NCI-H526 (cell line): ENCODE measurements at regions not wholly inside any gene's neighbourhood (a gene's known extent, or its start where the extent isn't known, plus 50 kb on each side); places are given as distances from the start of the nearest gene placed in this dataset.
A peak's percentile ranks its signal among the peaks of the same experiment; 100 is the strongest.
"Not testable (repeated sequence)": the region's sequence is repeated elsewhere in the genome, so short reads cannot be mapped to it uniquely, and the experiment has no call there.

Experiments used
- DNase-seq, 2 experiments: peaks; one replicate each; lab custom pipeline; 2025; lab: John Stamatoyannopoulos, UW

DNA sequence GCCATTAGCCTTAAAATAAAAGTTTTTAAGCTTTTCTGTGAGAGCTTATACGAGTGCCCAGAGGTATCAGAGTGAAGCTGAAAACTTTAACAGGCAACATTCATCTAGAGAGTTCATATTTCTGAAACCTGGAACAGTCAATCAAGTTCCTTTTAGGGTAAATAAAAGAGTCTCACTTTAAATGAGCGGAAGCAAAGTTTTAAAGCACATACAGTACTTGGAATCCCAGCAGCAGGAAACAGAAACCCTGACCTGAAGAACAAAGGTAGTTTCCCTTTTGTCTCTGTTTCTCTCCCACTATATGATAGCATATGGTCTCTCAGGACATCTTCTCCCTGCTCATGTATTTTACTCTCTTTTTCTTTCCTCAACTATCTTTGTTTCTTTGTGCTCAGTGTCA lies 153.0 kb downstream of the ASB9 start:
- no peak for DNase-seq

DNA sequence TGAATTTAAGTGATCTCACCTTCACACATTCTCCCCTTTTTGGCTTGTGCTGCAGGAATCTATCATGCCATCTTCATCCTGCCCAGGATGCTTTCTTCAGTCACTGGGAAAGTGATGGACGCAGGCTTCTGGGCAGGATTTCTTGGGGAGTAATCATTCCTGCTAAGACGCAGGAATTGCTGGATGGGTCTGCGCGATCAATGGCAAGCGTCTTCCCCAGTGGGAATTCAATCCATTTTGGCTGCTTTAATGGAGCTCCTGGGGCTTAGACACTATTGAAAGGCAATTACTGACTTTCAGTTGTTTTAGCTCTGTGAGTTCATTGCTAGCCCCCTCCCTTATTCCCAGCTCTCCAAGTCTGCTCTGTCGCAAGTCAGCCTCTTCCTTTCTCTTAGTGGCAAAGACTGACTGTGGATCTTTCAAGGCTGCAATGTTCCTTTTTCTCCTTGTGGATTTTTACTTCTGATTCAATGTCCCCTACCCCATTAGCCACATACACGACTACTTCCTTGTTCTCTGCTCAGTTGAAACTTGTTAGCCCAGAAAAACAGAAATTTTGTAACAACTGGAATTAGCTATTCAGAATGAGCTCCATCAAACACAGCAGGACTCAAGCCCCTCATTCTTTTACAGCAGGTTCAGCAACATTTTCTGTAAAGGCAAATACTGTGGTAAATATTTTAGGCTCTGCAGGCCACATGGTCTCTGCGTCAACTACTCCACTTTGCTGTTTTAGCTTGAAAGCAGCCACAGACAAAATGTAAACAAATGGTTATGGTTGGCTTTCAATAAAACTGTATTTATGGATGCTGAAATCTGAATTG lies 154.9 kb downstream of the ASB9 start:
- peak in 1 of 2 experiments; percentile 22 for DNase-seq

- DNase-seq = peak; percentile 5 to 23
Measured at GRCh38 chrX:15107367-15107988, 162.4 kb downstream of the ASB9 start.

DNA sequence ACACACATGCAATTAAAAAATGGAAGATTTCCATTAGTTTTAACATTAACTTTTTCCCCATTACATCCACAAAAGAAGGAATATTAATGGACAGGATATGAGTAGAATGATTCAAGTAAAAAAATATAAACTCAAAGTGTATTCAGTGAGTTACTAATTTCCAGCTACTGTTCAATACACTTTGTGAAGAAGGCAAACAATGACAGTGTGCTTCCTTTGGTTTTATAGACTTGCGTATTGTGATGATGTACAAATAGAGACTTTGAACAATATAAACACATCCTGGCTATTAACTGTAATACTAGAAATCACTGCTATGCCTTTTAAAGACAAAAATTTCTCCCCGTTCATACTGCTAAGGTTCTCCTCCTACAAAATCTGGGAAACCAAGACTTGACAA lies 171.4 kb downstream of the ASB9 start:
- no peak for DNase-seq

- no peak for DNase-seq
Measured at GRCh38 chrX:15087747-15088146, 182.1 kb downstream of the ASB9 start.

GRCh38 chrX:15073313-15073712 lies 196.6 kb downstream of the ASB9 start:
- no peak for DNase-seq

GRCh38 chrX:15072880-15073279 lies 197.0 kb downstream of the ASB9 start:
- no peak for DNase-seq

- DNase-seq = peak in 1 of 2 experiments; percentile 3
Measured at GRCh38 chrX:15072259-15072658, 197.6 kb downstream of the ASB9 start.

- peak; percentile 70 to 74 for DNase-seq
Measured at GRCh38 chrX:15059474-15059873, 186.3 kb downstream of the MOSPD2 start.

DNA sequence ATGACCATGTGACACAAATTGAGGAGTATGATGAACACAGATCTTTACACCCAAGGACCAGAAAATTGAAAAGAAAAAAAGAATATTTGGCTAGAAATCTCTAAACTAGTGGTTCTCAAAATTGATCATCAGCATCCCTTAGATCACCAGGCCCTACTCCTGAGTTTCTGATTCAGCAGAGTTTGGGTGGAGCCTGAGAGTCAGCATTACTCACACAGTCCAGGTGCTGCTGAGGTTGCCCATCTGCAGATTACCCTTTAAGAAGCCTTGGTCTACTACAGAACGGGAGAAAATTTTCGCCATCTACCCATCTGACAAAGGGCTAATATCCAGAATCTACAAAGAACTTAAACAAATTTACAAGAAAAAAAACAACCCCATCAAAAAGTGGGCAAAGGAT lies 182.8 kb downstream of the MOSPD2 start:
- DNase-seq = no peak

- DNase-seq = no peak
Measured at GRCh38 chrX:15055146-15055930, 182.1 kb downstream of the MOSPD2 start.

GRCh38 chrX:15050395-15050794 lies 177.2 kb downstream of the MOSPD2 start:
- DNase-seq = no peak

GRCh38 chrX:15043538-15043937 lies 170.3 kb downstream of the MOSPD2 start:
- peak in 1 of 2 experiments; percentile 3 for DNase-seq

- DNase-seq = no peak
Measured at GRCh38 chrX:15033917-15034316, 160.7 kb downstream of the MOSPD2 start.

- no peak for DNase-seq
Measured at GRCh38 chrX:15017491-15017890, 144.3 kb downstream of the MOSPD2 start.

- DNase-seq = no peak
Measured at GRCh38 chrX:15016051-15016450, 142.8 kb downstream of the MOSPD2 start.

- no peak for DNase-seq
Measured at GRCh38 chrX:15014281-15014680, 141.1 kb downstream of the MOSPD2 start.

DNA sequence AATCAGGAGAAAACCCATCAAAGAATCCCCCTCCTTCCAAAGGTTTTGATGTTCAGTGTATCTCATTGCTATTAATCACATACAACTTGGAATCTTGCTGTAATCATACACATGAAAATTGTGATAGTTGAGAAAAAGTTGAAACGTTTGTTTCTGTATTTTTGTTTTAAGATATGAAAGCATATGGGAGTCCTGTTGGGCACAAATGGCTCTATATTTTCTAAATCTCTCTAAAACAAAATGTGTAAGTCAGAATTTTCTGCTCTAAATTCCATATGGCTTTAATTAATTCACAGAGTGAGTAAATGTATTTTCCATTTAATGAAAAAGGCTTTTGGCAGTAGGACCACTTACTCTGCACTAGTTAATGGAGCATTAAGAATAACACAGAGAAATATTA lies 140.2 kb downstream of the MOSPD2 start:
- no peak for DNase-seq

DNA sequence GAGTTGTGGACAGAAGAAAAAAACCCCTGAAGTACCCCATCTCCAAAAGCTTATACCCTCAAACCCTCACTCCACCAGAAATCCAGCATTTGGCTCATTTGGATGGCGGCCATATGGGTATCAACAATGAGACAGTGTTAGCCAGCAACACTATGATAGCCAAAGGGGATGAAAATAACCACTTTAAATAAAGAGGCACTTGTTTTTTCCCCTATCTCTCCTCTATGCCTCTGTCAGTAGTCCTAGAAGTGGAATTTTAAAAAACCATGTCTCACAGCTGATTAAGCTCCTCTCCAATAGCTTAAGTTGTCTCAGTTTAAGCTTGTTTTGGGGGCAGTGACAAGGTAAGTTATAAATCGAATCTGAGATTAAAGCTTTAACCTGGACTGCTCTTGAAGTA lies 124.0 kb downstream of the MOSPD2 start:
- DNase-seq = no peak

DNA sequence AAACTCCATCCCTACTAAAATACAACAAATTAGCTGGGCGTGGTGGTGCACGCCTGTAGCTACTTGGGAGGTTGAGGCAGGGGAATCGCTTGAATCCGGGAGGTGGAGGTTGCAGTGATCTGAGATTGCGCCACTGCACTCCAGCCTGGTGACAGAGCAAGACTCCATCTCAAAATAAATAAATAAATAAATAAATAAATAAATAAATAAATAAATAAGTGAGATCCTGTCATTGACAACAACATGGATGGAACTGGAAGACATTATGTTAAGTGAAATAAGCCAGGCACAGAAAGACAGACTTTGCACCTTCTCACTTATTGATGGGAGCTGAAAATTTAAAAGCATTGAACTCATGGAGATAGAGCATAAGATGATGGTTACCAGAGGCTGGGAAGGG lies 111.2 kb downstream of the MOSPD2 start:
- DNase-seq = not testable (repeated sequence)
